B cell (primary cell): ENCODE measurements at regions not wholly inside any gene's neighbourhood (a gene's known extent, or its start where the extent isn't known, plus 50 kb on each side); places are given as distances from the start of the nearest gene placed in this dataset.

Source experiments
- ATAC-seq: fragments of 200-7000 bp; cut with Tn5 transposase; one replicate; pipeline ENCODE4 v1.10.0; 2021; ENCODE audit warnings: low read depth, mild to moderate bottlenecking, moderate number of reproducible peaks, moderate library complexity
- CTCF ChIA-PET: fragments of 350-600 bp; sonication (Branson Sonifier 250); formaldehyde crosslinking; loops from one replicate; lab custom pipeline; 2021; ENCODE audit warnings: antibody characterized with exemption, inconsistent platforms; lab: Charles Lee
- POLR2A ChIA-PET: fragments of 350-600 bp; sonication (Branson Sonifier 250); formaldehyde crosslinking; loops from one replicate; lab custom pipeline; 2021; ENCODE audit warnings: antibody characterized with exemption; lab: Charles Lee
- DNase-seq: peaks from one replicate; pipeline ENCODE4 v3.0.0; 2013
- H2AFZ ChIP-seq: 2 replicates; pipeline ENCODE4 v1.6.1; 2012; ENCODE audit warnings: mild to moderate bottlenecking, low read depth, low read length; ENCODE audit not compliant: insufficient read depth, poor library complexity, severe bottlenecking
- H3K27ac ChIP-seq, 2 donors: 1 replicate in 1 of 2; 2 replicates in 1 of 2; pipeline ENCODE4 v1.5.1; 2012 to 2013; ENCODE audit warnings: low read length in 2 of 2, mild to moderate bottlenecking in 2 of 2, moderate library complexity in 1 of 2
- H3K27me3 ChIP-seq, 4 experiments: fragments of 200-600 bp in 1 of 4; sonication (generic) in 1 of 4; replicated peaks in 1 of 4; 1 replicate in 2 of 4; 2 replicates in 2 of 4; pipeline versions ENCODE4 v1.6.1 to v1.7.0; 2013 to 2016; ENCODE audit warnings: low read length in 3 of 4, mild to moderate bottlenecking in 2 of 4, mixed read lengths in 1 of 4, moderate library complexity in 1 of 4; ENCODE audit not compliant: insufficient read depth in 4 of 4, control insufficient read depth in 3 of 4; ENCODE audit errors: control extremely low read depth in 1 of 4
- H3K36me3 ChIP-seq, 2 experiments: replicated peaks in 1 of 2; 1 replicate in 1 of 2; 2 replicates in 1 of 2; pipeline versions ENCODE4 v1.6.1 to v1.7.1; 2013; ENCODE audit warnings: low read length in 1 of 2; ENCODE audit not compliant: insufficient read depth in 2 of 2, control insufficient read depth in 1 of 2; ENCODE audit errors: control extremely low read depth in 1 of 2, extremely low read depth in 1 of 2
- H3K4me1 ChIP-seq, 2 donors: fragments of 200-600 bp in 1 of 2; sonication (generic) in 1 of 2; 1 replicate in 1 of 2; 2 replicates in 1 of 2; pipeline versions ENCODE4 v1.5.1 to v1.6.1; 2013 to 2017; ENCODE audit warnings: low read length in 2 of 2; ENCODE audit not compliant: control insufficient read depth in 2 of 2, insufficient read depth in 2 of 2
- H3K4me2 ChIP-seq: replicated peaks from 2 replicates; pipeline ENCODE3; 2012; ENCODE audit warnings: mild to moderate bottlenecking, low read depth, low read length; ENCODE audit not compliant: poor library complexity, severe bottlenecking
- H3K4me3 ChIP-seq, 5 experiments: fragments of 200-600 bp in 1 of 5; sonication (generic) in 1 of 5; 1 replicate in 3 of 5; 2 replicates in 2 of 5; pipeline versions ENCODE4 v1.5.1 to v1.7.0; 2011 to 2016; ENCODE audit warnings: low read length in 4 of 5, mild to moderate bottlenecking in 4 of 5, low read depth in 2 of 5, control low read depth in 1 of 5, moderate library complexity in 1 of 5; ENCODE audit not compliant: insufficient read depth in 1 of 5; ENCODE audit errors: control extremely low read depth in 1 of 5, extremely low read depth in 1 of 5
- H3K79me2 ChIP-seq: fragments of 200-600 bp; sonication (generic); one replicate; pipeline ENCODE4 v1.6.0; 2016; ENCODE audit warnings: low read length; ENCODE audit not compliant: control insufficient read depth, insufficient read depth
- H3K9ac ChIP-seq: fragments of 200-600 bp; sonication (generic); 2 replicates; pipeline ENCODE4 v1.6.1; 2017; ENCODE audit warnings: mild to moderate bottlenecking, low read length, moderate library complexity
- H3K9me3 ChIP-seq, 3 donors: one replicate each; pipeline versions ENCODE4 v1.6.1 to v1.7.1; 2013; ENCODE audit warnings: low read length in 2 of 3; ENCODE audit not compliant: control insufficient read depth in 2 of 3, insufficient read depth in 1 of 3; ENCODE audit errors: control extremely low read depth in 1 of 3
- H4K20me1 ChIP-seq: 2 replicates; pipeline ENCODE4 v1.6.0; 2012; ENCODE audit warnings: mild to moderate bottlenecking, low read length; ENCODE audit not compliant: insufficient read depth, control insufficient read depth, poor library complexity, severe bottlenecking
- H3K27ac Mint-ChIP-seq: one replicate; pipeline ENCODE4 v1.8.0; 2021; ENCODE audit warnings: mixed read lengths
- H3K27me3 Mint-ChIP-seq: one replicate; pipeline ENCODE4 v1.8.0; 2021; ENCODE audit warnings: mixed read lengths
- H3K4me1 Mint-ChIP-seq: one replicate; pipeline ENCODE4 v1.8.0; 2021; ENCODE audit warnings: mixed read lengths
- H3K4me3 Mint-ChIP-seq: one replicate; pipeline ENCODE4 v1.8.0; 2021; ENCODE audit warnings: mixed read lengths
- H3K9me3 Mint-ChIP-seq: one replicate; pipeline ENCODE4 v1.8.0; 2022; ENCODE audit warnings: mixed read lengths; ENCODE audit not compliant: insufficient read depth
- EZH2 ChIP-seq: IDR thresholded peaks from 2 replicates; pipeline ENCODE4 v1.6.1; 2012; ENCODE audit warnings: borderline replicate concordance, low read depth, mild to moderate bottlenecking, moderate library complexity, low read length; ENCODE audit not compliant: insufficient read depth, poor library complexity, severe bottlenecking
- WGBS: methylation state at CpG from one replicate; pipeline ENCODE4 v1.1.5; 2013; ENCODE audit warnings: missing lambda C conversion rate; ENCODE audit not compliant: insufficient coverage; 5-methylcytosine and 5-hydroxymethylcytosine counted together
- intact Hi-C: fragments of 100-400 bp; cut with micrococcal nuclease; formaldehyde crosslinking; loops from one replicate; pipeline ENCODE4 v1.10.0; 2022
- TF ChIP-seq, protein P1 (sequence below): fragments of 200-600 bp; IDR thresholded peaks from one replicate; pipeline ENCODE4 v1.8.0; 2022; ENCODE audit warnings: antibody characterized with exemption, mild to moderate bottlenecking

DNA sequence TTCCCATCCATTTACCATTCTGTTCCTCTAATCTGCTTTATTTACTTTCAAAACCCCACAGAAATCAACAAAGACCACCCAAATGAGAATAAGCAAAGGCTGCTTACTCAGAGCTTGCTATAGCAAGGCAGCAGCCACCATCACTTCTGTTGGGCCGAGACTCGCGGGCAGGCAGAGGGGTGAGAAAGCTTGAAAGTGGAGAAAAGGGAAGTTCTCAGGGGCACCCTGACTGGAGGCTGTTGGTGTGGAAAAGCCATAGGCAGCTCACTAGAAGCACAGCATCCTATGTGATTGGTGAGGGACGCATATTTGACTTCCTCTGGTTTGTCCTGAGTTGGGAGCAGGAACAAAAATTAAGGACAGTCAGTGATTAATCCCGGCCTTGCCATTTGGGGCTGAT lies 269.7 kb upstream of the THSD7B start:
- peaks cover 3% of the 10 kb centered on the region for H3K9me3 Mint-ChIP-seq
- Histone ChIP-seq H2AFZ (no peak overlapping the region), H3K27me3 (peaks cover 0 to 5% (median 0%) of the 10 kb centered on the region in 4 experiments), H3K9me3 (peaks cover 0 to 8% (median 4%) of the 10 kb centered on the region in 3 donors), H3K9ac (no peak overlapping the region), H4K20me1 (no peaks in the 10 kb centered on the region), H3K36me3 (no peaks in the 10 kb centered on the region), H3K4me3 (no peak overlapping the region), H3K4me1 (no peaks in the 10 kb centered on the region), H3K4me2 (no peak overlapping the region), H3K79me2 (no peaks in the 10 kb centered on the region), H3K27ac (no peak overlapping the region)
- TF ChIP-seq EZH2, result no peak
- TF ChIP-seq, protein P1, sequence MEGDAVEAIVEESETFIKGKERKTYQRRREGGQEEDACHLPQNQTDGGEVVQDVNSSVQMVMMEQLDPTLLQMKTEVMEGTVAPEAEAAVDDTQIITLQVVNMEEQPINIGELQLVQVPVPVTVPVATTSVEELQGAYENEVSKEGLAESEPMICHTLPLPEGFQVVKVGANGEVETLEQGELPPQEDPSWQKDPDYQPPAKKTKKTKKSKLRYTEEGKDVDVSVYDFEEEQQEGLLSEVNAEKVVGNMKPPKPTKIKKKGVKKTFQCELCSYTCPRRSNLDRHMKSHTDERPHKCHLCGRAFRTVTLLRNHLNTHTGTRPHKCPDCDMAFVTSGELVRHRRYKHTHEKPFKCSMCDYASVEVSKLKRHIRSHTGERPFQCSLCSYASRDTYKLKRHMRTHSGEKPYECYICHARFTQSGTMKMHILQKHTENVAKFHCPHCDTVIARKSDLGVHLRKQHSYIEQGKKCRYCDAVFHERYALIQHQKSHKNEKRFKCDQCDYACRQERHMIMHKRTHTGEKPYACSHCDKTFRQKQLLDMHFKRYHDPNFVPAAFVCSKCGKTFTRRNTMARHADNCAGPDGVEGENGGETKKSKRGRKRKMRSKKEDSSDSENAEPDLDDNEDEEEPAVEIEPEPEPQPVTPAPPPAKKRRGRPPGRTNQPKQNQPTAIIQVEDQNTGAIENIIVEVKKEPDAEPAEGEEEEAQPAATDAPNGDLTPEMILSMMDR, result no peak
- intact Hi-C loops, result no loop called here
- H3K27ac Mint-ChIP-seq, result no peak overlapping the region
- DNase-seq (no peak), ATAC-seq (no peak)
- no peak overlapping the region for H3K4me3 Mint-ChIP-seq
- ChIA-PET POLR2A (no interaction called here), CTCF (no interaction called here)
- H3K4me1 Mint-ChIP-seq, result peaks cover 2% of the 10 kb centered on the region
- peaks cover 12% of the 10 kb centered on the region for H3K27me3 Mint-ChIP-seq
- 47% methylated on average over 5 of the region's 5 CpGs for WGBS

DNA sequence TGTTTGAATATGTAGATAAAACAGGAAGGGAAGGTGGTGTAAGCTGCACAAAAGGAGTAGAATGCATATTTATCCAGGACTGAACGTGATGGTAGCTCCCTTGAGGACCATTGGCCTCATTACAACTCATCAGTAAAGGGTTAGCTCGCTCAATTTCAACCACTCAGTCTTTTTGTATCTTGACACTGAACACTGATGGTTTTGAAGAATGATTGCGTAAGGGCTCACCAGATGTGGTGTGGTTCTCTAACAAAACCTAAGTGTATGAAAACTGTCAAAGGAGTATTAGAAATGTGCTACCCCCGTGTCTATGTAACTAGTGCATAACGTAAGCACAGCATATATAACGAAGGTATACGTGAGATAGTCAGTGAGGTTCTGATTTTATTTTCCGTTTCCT lies 272.4 kb upstream of the THSD7B start:
- Histone ChIP-seq H3K4me1 (no peaks in the 10 kb centered on the region), H3K79me2 (no peaks in the 10 kb centered on the region), H3K4me2 (no peak overlapping the region), H4K20me1 (no peaks in the 10 kb centered on the region), H3K27me3 (peaks cover 0 to 5% (median 0%) of the 10 kb centered on the region in 4 experiments), H3K4me3 (no peak overlapping the region), H3K9ac (no peak overlapping the region), H2AFZ (no peak overlapping the region), H3K36me3 (no peaks in the 10 kb centered on the region), H3K27ac (no peak overlapping the region), H3K9me3 (peaks cover 4 to 8% (median 5%) of the 10 kb centered on the region in 3 donors)
- no CpG with 5 or more reads among the region's 8 CpGs for WGBS
- ChIA-PET POLR2A (no interaction called here), CTCF (no interaction called here)
- Mint-ChIP-seq H3K27ac (no peak overlapping the region), H3K4me3 (no peak overlapping the region), H3K4me1 (peaks cover 2% of the 10 kb centered on the region), H3K9me3 (peaks cover 3% of the 10 kb centered on the region), H3K27me3 (peaks cover 12% of the 10 kb centered on the region)
- DNase-seq, result no peak
- no peak for ATAC-seq
- intact Hi-C loops, result no loop called here
- TF ChIP-seq, protein P1, result no peak
- no peak for TF ChIP-seq EZH2
